Vagina (tissue), 2 donors: ENCODE measurements at regions not wholly inside any gene's neighbourhood (a gene's known extent, or its start where the extent isn't known, plus 50 kb on each side); places are given as distances from the start of the nearest gene placed in this dataset.

Source experiments
- DNase-seq, 2 donors: peaks; one replicate each; pipeline ENCODE4 v3.0.0-alpha.2; 2017; ENCODE audit errors: extremely low spot score in 2 of 2
- H3K27ac ChIP-seq: fragments of 200-600 bp; sonication (generic); one replicate; pipeline ENCODE4 v1.5.1; 2019
- H3K27me3 ChIP-seq: fragments of 200-600 bp; sonication (generic); one replicate; pipeline ENCODE4 v1.5.1; 2019
- H3K36me3 ChIP-seq, 2 donors: fragments of 200-600 bp; sonication (generic); one replicate each; pipeline ENCODE4 v1.5.1; 2017 to 2019
- H3K4me1 ChIP-seq: fragments of 200-600 bp; sonication (generic); one replicate; pipeline ENCODE4 v1.5.1; 2019
- H3K4me3 ChIP-seq, 2 donors: fragments of 200-600 bp; sonication (generic); 1 replicate in 1 of 2; 2 replicates in 1 of 2; pipeline ENCODE4 v1.5.1; 2016 to 2019
- H3K9me3 ChIP-seq: fragments of 200-600 bp; sonication (generic); one replicate; pipeline ENCODE4 v1.5.1; 2019
- CTCF ChIP-seq, 3 experiments: fragments of 450-650 bp in 2 of 3; fragments of 200-600 bp in 1 of 3; sonication (generic) in 1 of 3; IDR thresholded peaks; one replicate each; pipeline ENCODE4 v1.5.1; 2017 to 2019; ENCODE audit warnings: antibody characterized with exemption in 3 of 3, mild to moderate bottlenecking in 2 of 3, moderate library complexity in 2 of 3
- POLR2A ChIP-seq, 2 donors: fragments of 450-650 bp; IDR thresholded peaks; one replicate each; pipeline ENCODE4 v1.6.1; 2017; ENCODE audit warnings: antibody characterized with exemption in 2 of 2, mild to moderate bottlenecking in 2 of 2, moderate library complexity in 2 of 2
- POLR2AphosphoS5 ChIP-seq, 2 donors: sonication (generic); formaldehyde crosslinking; IDR thresholded peaks; one replicate each; pipeline ENCODE4 v1.9.0; 2017; ENCODE audit warnings: antibody characterized with exemption in 2 of 2, mild to moderate bottlenecking in 2 of 2, low read depth in 1 of 2; ENCODE audit not compliant: insufficient read depth in 1 of 2
- intact Hi-C: fragments of 100-400 bp; cut with DNase I; formaldehyde crosslinking; loops from one replicate; pipeline ENCODE4 v1.15.1; 2023

GRCh38 chr21:26637201-26637745 lies 64.2 kb upstream of the CYYR1 start:
- Histone ChIP-seq H3K4me3 (no peak overlapping the region), H3K27ac (no peak overlapping the region), H3K36me3 (no peaks in the 10 kb centered on the region), H3K9me3 (peaks cover 8% of the 10 kb centered on the region), H3K4me1 (no peaks in the 10 kb centered on the region), H3K27me3 (no peaks in the 10 kb centered on the region)
- intact Hi-C loops: no loop called here
- TF ChIP-seq POLR2A (IDR thresholded peaks at IDR 0.05) (no peak), CTCF (IDR thresholded peaks at IDR 0.05) (no peak), POLR2AphosphoS5 (IDR thresholded peaks at IDR 0.05; ENCODE audit: insufficient read depth in 1 of 2, low read depth in 1 of 2) (no peak)
- no peak for DNase-seq

- Histone ChIP-seq H3K36me3 (no peaks in the 10 kb centered on the region), H3K9me3 (peaks cover 10% of the 10 kb centered on the region), H3K27me3 (no peaks in the 10 kb centered on the region), H3K4me1 (no peaks in the 10 kb centered on the region), H3K4me3 (no peak overlapping the region), H3K27ac (no peak overlapping the region)
- TF ChIP-seq CTCF (IDR thresholded peaks at IDR 0.05) (no peak), POLR2AphosphoS5 (IDR thresholded peaks at IDR 0.05; ENCODE audit: insufficient read depth in 1 of 2, low read depth in 1 of 2) (no peak), POLR2A (IDR thresholded peaks at IDR 0.05) (no peak)
- intact Hi-C loops: no loop called here
- DNase-seq: no peak
Observed at GRCh38 chr21:26635681-26636080, 62.6 kb upstream of the CYYR1 start.

- Histone ChIP-seq H3K9me3 (peaks cover 10% of the 10 kb centered on the region), H3K4me1 (no peaks in the 10 kb centered on the region), H3K27me3 (no peaks in the 10 kb centered on the region), H3K27ac (no peak overlapping the region), H3K36me3 (no peaks in the 10 kb centered on the region), H3K4me3 (no peak overlapping the region)
- no peak for DNase-seq
- no peak for TF ChIP-seq POLR2AphosphoS5 (IDR thresholded peaks at IDR 0.05; ENCODE audit: insufficient read depth in 1 of 2, low read depth in 1 of 2)
- no peak for TF ChIP-seq POLR2A (IDR thresholded peaks at IDR 0.05)
- no peak for TF ChIP-seq CTCF (IDR thresholded peaks at IDR 0.05)
- intact Hi-C loops: no loop called here
Observed at GRCh38 chr21:26632691-26633090, 59.6 kb upstream of the CYYR1 start.

GRCh38 chr21:26626187-26626586 lies 53.1 kb upstream of the CYYR1 start:
- no peak overlapping the region for H3K4me3 ChIP-seq
- no peak for DNase-seq
- no peaks in the 10 kb centered on the region for H3K4me1 ChIP-seq
- TF ChIP-seq CTCF (IDR thresholded peaks at IDR 0.05) (no peak), POLR2A (IDR thresholded peaks at IDR 0.05) (no peak), POLR2AphosphoS5 (IDR thresholded peaks at IDR 0.05; ENCODE audit: insufficient read depth in 1 of 2, low read depth in 1 of 2) (no peak)
- H3K27ac ChIP-seq: no peak overlapping the region
- no peaks in the 10 kb centered on the region for H3K27me3 ChIP-seq
- no peaks in the 10 kb centered on the region for H3K36me3 ChIP-seq
- no peaks in the 10 kb centered on the region for H3K9me3 ChIP-seq
- intact Hi-C loops: no loop called here

- Histone ChIP-seq H3K4me1 (no peaks in the 10 kb centered on the region), H3K4me3 (no peak overlapping the region), H3K36me3 (no peaks in the 10 kb centered on the region), H3K27me3 (no peaks in the 10 kb centered on the region), H3K9me3 (no peaks in the 10 kb centered on the region), H3K27ac (no peak overlapping the region)
- intact Hi-C loops: no loop called here
- TF ChIP-seq POLR2A (IDR thresholded peaks at IDR 0.05) (no peak), POLR2AphosphoS5 (IDR thresholded peaks at IDR 0.05; ENCODE audit: insufficient read depth in 1 of 2, low read depth in 1 of 2) (no peak), CTCF (IDR thresholded peaks at IDR 0.05) (no peak)
- no peak for DNase-seq
Observed at GRCh38 chr21:26624983-26625519, 52.0 kb upstream of the CYYR1 start.
